ENCODE measurements at regions not wholly inside any gene's neighbourhood (a gene's known extent, or its start where the extent isn't known, plus 50 kb on each side); places are given as distances from the start of the nearest gene placed in this dataset.

- DNase-seq (ENCODE audit: low read depth, low spot score) = no peak
These were observed 55.5 kb upstream of the FLRT2 start for GRCh38 chr14:85474431-85474830.

- DNase-seq (ENCODE audit: low read depth, low spot score) = peak; percentile 79
These were observed 54.8 kb upstream of the FLRT2 start for GRCh38 chr14:85475113-85475512.

- DNase-seq (ENCODE audit: low read depth, low spot score) = no peak
These were observed 50.6 kb upstream of the FLRT2 start for GRCh38 chr14:85479306-85479705.

- DNase-seq (ENCODE audit: low read depth, low spot score) = no peak
These were observed 50.2 kb upstream of the FLRT2 start for GRCh38 chr14:85479771-85480170.
